Glomerular visceral epithelial cell (primary cell): ENCODE measurements at regions not wholly inside any gene's neighbourhood (a gene's known extent, or its start where the extent isn't known, plus 50 kb on each side); places are given as distances from the start of the nearest gene placed in this dataset.
A peak's percentile ranks its signal among the peaks of the same experiment; 100 is the strongest.
"Not testable (repeated sequence)": the region's sequence is repeated elsewhere in the genome, so short reads cannot be mapped to it uniquely, and the experiment has no call there.

Experiments
- DNase-seq: peaks from one replicate; pipeline ENCODE4 v3.0.0-alpha.2; 2016; ENCODE audit errors: extremely low spot score

- no peak for DNase-seq
These were observed 604.1 kb upstream of the TLE4 start for GRCh38 chr9:78967596-78968217.

GRCh38 chr9:78970375-78970774 is 601.4 kb upstream of the TLE4 start:
- no peak for DNase-seq

GRCh38 chr9:78971540-78971939 is 600.2 kb upstream of the TLE4 start:
- DNase-seq, result no peak

- DNase-seq, result no peak
These were observed 599.3 kb upstream of the TLE4 start for GRCh38 chr9:78972303-78972999.

GRCh38 chr9:78973907-78974306 is 597.9 kb upstream of the TLE4 start:
- peak; percentile 20 for DNase-seq

- peak; percentile 80 for DNase-seq
These were observed 588.9 kb upstream of the TLE4 start for GRCh38 chr9:78982849-78983248.

- peak; percentile 31 for DNase-seq
These were observed 586.6 kb upstream of the TLE4 start for GRCh38 chr9:78985084-78985738.

- DNase-seq, result no peak
These were observed 585.3 kb upstream of the TLE4 start for GRCh38 chr9:78986446-78986845.

- DNase-seq, result no peak
These were observed 582.6 kb upstream of the TLE4 start for GRCh38 chr9:78989031-78989658.

- DNase-seq, result no peak
These were observed 577.3 kb upstream of the TLE4 start for GRCh38 chr9:78994471-78994870.

- DNase-seq, result not testable (repeated sequence)
These were observed 576.8 kb upstream of the TLE4 start for GRCh38 chr9:78994974-78995373.

GRCh38 chr9:78997296-78997695 is 574.5 kb upstream of the TLE4 start:
- no peak for DNase-seq

GRCh38 chr9:79000230-79001002 is 571.3 kb upstream of the TLE4 start:
- DNase-seq, result no peak

- DNase-seq, result no peak
These were observed 570.8 kb upstream of the TLE4 start for GRCh38 chr9:79001012-79001411.

- no peak for DNase-seq
These were observed 568.3 kb upstream of the TLE4 start for GRCh38 chr9:79003514-79003913.

- DNase-seq, result no peak
These were observed 567.7 kb upstream of the TLE4 start for GRCh38 chr9:79004032-79004431.

GRCh38 chr9:79006546-79006945 is 565.2 kb upstream of the TLE4 start:
- DNase-seq, result no peak

- no peak for DNase-seq
These were observed 563.9 kb upstream of the TLE4 start for GRCh38 chr9:79007701-79008483.

GRCh38 chr9:79008916-79009315 is 562.8 kb upstream of the TLE4 start:
- DNase-seq, result no peak

- no peak for DNase-seq
These were observed 560.3 kb upstream of the TLE4 start for GRCh38 chr9:79011461-79011860.

- DNase-seq, result no peak
These were observed 559.2 kb upstream of the TLE4 start for GRCh38 chr9:79012561-79012960.
